ENCODE measurements at regions not wholly inside any gene's neighbourhood (a gene's known extent, or its start where the extent isn't known, plus 50 kb on each side); places are given as distances from the start of the nearest gene placed in this dataset.

GRCh38 chr3:74921676-74922075 is 307.2 kb upstream of the CNTN3 start:
- intact Hi-C loops (cut with DNase I) = no loop called here
- ATAC-seq (no peak), DNase-seq (no peak)
- Histone ChIP-seq H3K9me3 (no peaks in the 10 kb centered on the region), H3K27me3 (no peaks in the 10 kb centered on the region), H3K4me1 (peaks cover 8% of the 10 kb centered on the region), H3K4me3 (no peak overlapping the region), H3K36me3 (replicated peaks in 1 of 2; ENCODE audit: insufficient read depth in 1 of 2, low read depth in 2 of 2) (no peaks in the 10 kb centered on the region), H3K27ac (no peak overlapping the region)
- WGBS, 2 donors = 50 to 56% methylated on average over 1 of the region's 1 CpG
- no peak for TF ChIP-seq CTCF (IDR thresholded peaks at IDR 0.05)
- TF ChIP-seq POLR2A (IDR thresholded peaks at IDR 0.05) = no peak

GRCh38 chr3:74920721-74921350 is 306.4 kb upstream of the CNTN3 start:
- Histone ChIP-seq H3K4me1 (peaks cover 7% of the 10 kb centered on the region), H3K27me3 (no peaks in the 10 kb centered on the region), H3K4me3 (no peak overlapping the region), H3K36me3 (replicated peaks in 1 of 2; ENCODE audit: insufficient read depth in 1 of 2, low read depth in 2 of 2) (no peaks in the 10 kb centered on the region), H3K27ac (no peak overlapping the region), H3K9me3 (no peaks in the 10 kb centered on the region)
- intact Hi-C loops (cut with DNase I) = no loop called here
- ATAC-seq = no peak
- DNase-seq = no peak
- 64 to 65% methylated on average over 4 of the region's 4 CpGs for WGBS, 2 donors
- no peak for TF ChIP-seq POLR2A (IDR thresholded peaks at IDR 0.05)
- TF ChIP-seq CTCF (IDR thresholded peaks at IDR 0.05) = no peak

GRCh38 chr3:74916696-74917095 is 302.2 kb upstream of the CNTN3 start:
- Histone ChIP-seq H3K4me1 (no peaks in the 10 kb centered on the region), H3K27me3 (no peaks in the 10 kb centered on the region), H3K9me3 (no peaks in the 10 kb centered on the region), H3K36me3 (replicated peaks in 1 of 2; ENCODE audit: insufficient read depth in 1 of 2, low read depth in 2 of 2) (no peaks in the 10 kb centered on the region), H3K4me3 (no peak overlapping the region), H3K27ac (no peak overlapping the region)
- 36 to 43% methylated on average over 5 of the region's 5 CpGs for WGBS, 2 donors
- ATAC-seq = no peak
- intact Hi-C loops (cut with DNase I) = no loop called here
- TF ChIP-seq POLR2A (IDR thresholded peaks at IDR 0.05) = no peak
- no peak for TF ChIP-seq CTCF (IDR thresholded peaks at IDR 0.05)
- no peak for DNase-seq

GRCh38 chr3:74906181-74906580 is 291.7 kb upstream of the CNTN3 start:
- TF ChIP-seq POLR2A (IDR thresholded peaks at IDR 0.05) (no peak), CTCF (IDR thresholded peaks at IDR 0.05) (no peak)
- DNase-seq (no peak), ATAC-seq (no peak)
- WGBS, 2 donors = 67 to 78% methylated on average over 4 of the region's 4 CpGs
- Histone ChIP-seq H3K9me3 (peaks cover 0 to 8% (median 0%) of the 10 kb centered on the region in 3 donors), H3K4me1 (no peaks in the 10 kb centered on the region), H3K36me3 (replicated peaks in 1 of 2; ENCODE audit: insufficient read depth in 1 of 2, low read depth in 2 of 2) (no peaks in the 10 kb centered on the region), H3K4me3 (no peak overlapping the region), H3K27me3 (no peaks in the 10 kb centered on the region), H3K27ac (no peak overlapping the region)
- intact Hi-C loops (cut with DNase I) = no loop called here

GRCh38 chr3:74905478-74905877 is 291.0 kb upstream of the CNTN3 start:
- Histone ChIP-seq H3K4me3 (no peak overlapping the region), H3K9me3 (peaks cover 0 to 8% (median 0%) of the 10 kb centered on the region in 3 donors), H3K4me1 (no peaks in the 10 kb centered on the region), H3K27me3 (no peaks in the 10 kb centered on the region), H3K36me3 (replicated peaks in 1 of 2; ENCODE audit: insufficient read depth in 1 of 2, low read depth in 2 of 2) (no peaks in the 10 kb centered on the region), H3K27ac (no peak overlapping the region)
- WGBS, 2 donors = 67 to 81% methylated on average over 1 of the region's 1 CpG
- ATAC-seq (no peak), DNase-seq (no peak)
- intact Hi-C loops (cut with DNase I) = no loop called here
- TF ChIP-seq CTCF (IDR thresholded peaks at IDR 0.05) (no peak), POLR2A (IDR thresholded peaks at IDR 0.05) (no peak)

Measured in body of pancreas (tissue), 4 donors.